GM21367 (cell line): ENCODE measurements at regions not wholly inside any gene's neighbourhood (a gene's known extent, or its start where the extent isn't known, plus 50 kb on each side); places are given as distances from the start of the nearest gene placed in this dataset.

Experiments used
- ATAC-seq: cut with Tn5 transposase; IDR thresholded peaks from one replicate; pipeline ENCODE4 v1.9.1; 2021; ENCODE audit not compliant: unreplicated experiment

- ATAC-seq, result no peak
These were observed 431.3 kb upstream of the SPRED2 start for GRCh38 chr2:65863713-65864112.

DNA sequence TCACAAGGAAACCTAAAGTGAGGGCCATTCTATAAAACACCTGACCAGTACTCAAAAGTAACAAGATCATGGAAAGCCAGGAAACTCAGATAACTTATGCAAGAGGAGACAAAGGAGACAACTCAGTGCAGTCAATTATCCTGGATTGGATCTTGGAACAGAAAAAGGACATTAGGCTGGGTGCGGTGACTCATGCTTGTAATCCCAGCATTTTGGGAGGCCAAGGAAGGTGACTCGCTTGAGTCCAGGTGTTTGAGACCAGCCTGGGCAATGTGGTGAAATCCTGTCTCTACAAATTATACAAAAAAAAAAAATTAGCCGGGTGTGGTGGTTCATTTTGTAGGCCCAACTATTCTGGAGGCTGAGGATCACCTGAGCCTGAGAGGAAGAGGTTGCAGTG, 424.5 kb upstream of the SPRED2 start:
- ATAC-seq, result no peak

DNA sequence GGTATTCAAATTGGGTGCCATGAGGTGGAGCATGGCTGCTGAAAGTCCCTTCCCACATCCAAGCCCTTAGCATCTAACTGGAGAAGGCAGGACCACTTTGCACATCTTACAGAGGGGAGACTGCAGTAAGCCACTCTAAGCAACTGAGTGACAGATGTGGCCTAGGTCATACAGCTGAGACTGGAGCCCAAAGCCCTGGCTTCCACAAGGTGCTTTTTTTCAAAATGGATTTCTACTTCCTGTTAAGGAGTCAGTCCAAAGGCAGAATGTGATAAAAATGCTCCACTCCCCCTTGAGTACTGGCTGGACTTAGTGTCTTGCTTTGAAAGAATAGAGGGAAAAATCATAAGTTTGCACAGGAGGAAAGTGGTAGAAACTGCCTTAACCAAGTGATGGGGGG, 424.0 kb upstream of the SPRED2 start:
- no peak for ATAC-seq

DNA sequence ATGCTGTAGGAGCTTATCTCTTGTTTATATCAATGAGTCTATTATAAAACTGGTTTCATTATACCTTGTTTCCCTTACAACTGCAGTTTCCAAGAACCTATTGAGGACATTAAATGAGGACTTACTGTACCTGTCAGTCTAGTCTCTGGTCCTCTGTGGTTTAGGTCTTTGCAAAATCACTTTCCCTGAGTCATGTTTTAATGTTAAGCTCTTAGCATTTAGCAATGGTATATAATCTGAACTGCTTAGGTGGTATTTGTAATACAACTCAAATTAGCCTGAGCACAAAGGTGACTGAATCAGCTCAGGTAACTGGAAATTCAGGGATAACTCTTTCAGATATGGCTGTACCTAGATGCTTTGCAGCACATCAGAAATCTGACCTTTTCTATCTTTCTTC, 418.3 kb upstream of the SPRED2 start:
- no peak for ATAC-seq

GRCh38 chr2:65846989-65847678, 414.7 kb upstream of the SPRED2 start:
- no peak for ATAC-seq

- no peak for ATAC-seq
These were observed 413.2 kb upstream of the SPRED2 start for GRCh38 chr2:65845442-65846182.

DNA sequence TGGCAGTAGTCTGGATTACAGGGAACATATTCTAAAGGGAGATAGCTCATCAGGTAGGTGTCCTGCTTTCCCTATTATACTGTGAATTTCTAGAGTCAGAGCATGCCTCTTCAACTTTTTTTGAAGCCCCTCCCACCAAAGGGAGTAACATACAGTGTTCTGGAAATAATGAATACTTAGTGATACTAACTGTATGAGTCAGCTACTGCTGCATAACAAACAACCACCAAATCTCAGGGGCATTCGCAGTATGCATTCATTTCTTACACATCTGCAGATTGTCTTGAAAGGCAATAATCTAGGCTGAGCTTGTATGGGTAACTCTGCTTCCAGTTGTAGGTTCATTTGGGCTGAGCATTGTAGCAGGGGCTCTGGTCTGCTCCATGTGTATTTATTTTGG, 409.7 kb upstream of the SPRED2 start:
- no peak for ATAC-seq

DNA sequence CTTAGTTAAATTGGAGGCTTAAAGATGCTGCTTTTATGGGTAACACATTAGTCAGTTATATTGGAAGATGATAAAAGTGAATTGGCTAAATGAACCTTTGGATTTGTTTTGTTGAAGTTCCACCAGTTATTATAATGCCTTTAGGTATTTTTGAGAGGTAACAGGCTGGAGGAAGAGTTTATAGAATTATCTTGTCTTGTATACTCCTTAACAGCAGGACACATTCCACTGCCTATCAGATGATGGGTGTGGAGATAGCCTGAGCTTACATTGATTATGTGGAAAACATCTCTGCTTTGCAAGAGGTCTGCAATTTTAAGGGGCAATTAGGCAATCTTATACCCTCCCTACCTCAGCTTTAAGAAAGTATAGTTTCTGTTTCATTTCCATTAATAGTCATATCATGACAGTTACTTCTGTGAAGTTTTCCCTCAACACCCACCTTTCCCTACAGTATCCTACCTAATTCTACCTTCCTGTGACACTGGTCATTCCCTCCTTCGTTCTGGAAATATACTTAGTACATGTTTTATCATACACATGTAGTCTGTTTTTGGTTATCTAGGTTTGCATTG, 403.7 kb upstream of the SPRED2 start:
- ATAC-seq, result no peak

- ATAC-seq, result no peak
These were observed 402.5 kb upstream of the SPRED2 start for GRCh38 chr2:65834771-65835475.

GRCh38 chr2:65834062-65834461, 401.7 kb upstream of the SPRED2 start:
- no peak for ATAC-seq

GRCh38 chr2:65831509-65831908, 399.1 kb upstream of the SPRED2 start:
- no peak for ATAC-seq

GRCh38 chr2:65826567-65826966, 394.2 kb upstream of the SPRED2 start:
- no peak for ATAC-seq

- ATAC-seq, result no peak
These were observed 391.1 kb upstream of the SPRED2 start for GRCh38 chr2:65823511-65823910.

DNA sequence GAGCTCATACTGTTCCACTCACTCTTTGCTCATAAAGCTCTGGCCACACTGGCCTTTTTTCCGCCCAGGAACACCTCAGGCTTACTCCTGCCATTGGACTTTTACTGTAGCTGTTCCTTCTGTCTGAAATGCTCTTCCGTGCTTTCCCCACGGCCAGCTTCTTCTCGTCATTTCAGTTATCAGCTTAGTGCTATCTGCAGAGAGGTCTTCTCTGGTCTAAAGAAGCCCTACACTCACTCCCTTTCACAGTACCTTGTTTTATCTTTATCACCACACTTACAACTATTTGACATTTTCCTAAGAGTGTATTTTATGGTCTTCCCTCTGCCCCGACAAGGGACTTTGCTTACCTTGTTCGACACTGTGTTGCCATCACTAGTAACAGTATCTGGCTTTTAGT, 388.1 kb upstream of the SPRED2 start:
- ATAC-seq, result no peak

DNA sequence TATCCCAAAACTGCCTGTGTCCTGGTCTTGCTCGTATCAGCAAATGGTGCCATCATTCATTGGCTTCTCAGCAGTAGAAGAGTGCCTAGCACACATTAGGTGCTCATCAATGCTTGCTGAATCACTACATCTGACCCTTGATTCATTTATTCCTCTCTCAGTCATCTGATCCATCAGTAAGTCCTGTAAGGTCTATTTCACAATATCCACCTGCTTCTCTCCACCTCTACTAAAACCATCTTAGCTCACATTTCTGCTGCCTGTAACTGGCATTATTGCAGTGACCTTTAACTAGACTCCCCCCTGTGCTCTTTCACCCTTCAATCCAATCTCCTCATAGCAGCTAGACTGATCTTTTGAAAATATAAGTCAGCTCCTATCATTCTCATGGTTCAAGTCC, 387.6 kb upstream of the SPRED2 start:
- no peak for ATAC-seq

DNA sequence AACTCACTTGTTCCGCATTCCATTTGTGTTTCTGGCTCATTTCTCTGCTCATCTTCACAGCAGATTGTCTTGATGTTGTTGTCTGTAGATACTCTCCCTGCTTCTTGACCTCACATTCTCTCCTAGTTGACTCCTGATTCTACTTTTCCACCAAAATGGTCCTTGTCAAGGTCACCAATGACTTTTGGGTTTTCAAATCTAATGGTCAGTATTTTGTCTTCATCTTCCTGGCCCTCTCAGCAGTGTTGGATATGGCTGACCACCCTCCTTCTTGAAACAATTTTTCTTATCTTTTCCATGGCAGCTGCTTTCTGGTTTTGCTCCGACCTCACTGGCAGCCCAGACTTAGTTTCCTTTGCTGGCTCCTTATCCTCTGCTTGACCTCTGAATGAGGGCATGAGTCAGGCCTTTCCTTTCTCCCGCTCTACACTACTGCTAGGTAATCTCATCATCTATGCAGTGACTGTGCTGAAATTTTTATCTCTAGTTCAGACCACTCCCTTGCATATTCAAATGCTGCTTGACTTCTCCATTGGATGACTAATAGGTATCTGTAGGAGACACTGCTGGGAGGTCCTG, 386.6 kb upstream of the SPRED2 start:
- no peak for ATAC-seq

- no peak for ATAC-seq
These were observed 381.3 kb upstream of the SPRED2 start for GRCh38 chr2:65813631-65814173.

GRCh38 chr2:65812887-65813286, 380.5 kb upstream of the SPRED2 start:
- no peak for ATAC-seq

- no peak for ATAC-seq
These were observed 375.5 kb upstream of the SPRED2 start for GRCh38 chr2:65807942-65808341.

GRCh38 chr2:65804777-65805176, 372.4 kb upstream of the SPRED2 start:
- no peak for ATAC-seq

- ATAC-seq, result no peak
These were observed 370.0 kb upstream of the SPRED2 start for GRCh38 chr2:65802298-65802942.
